Liver (tissue), 8 donors: ENCODE measurements at regions not wholly inside any gene's neighbourhood (a gene's known extent, or its start where the extent isn't known, plus 50 kb on each side); places are given as distances from the start of the nearest gene placed in this dataset.
"Not testable (repeated sequence)": the region's sequence is repeated elsewhere in the genome, so short reads cannot be mapped to it uniquely, and the experiment has no call there.

Experiments used
- DNase-seq: peaks from one replicate; pipeline ENCODE4 v3.0.0-alpha.2; 2017; ENCODE audit warnings: low spot score
- H3K27ac ChIP-seq, 2 donors: one replicate each; pipeline ENCODE4 v1.7.0; 2013; ENCODE audit warnings: inconsistent platforms in 2 of 2, low read length in 2 of 2, control low read depth in 1 of 2, low read depth in 1 of 2, mild to moderate bottlenecking in 1 of 2
- H3K27me3 ChIP-seq, 4 donors: one replicate each; pipeline versions ENCODE4 v1.6.1 to v1.7.0; 2013; ENCODE audit warnings: low read length in 3 of 4, inconsistent platforms in 1 of 4, mild to moderate bottlenecking in 1 of 4, moderate library complexity in 1 of 4; ENCODE audit not compliant: control insufficient read depth in 4 of 4, insufficient read depth in 4 of 4
- H3K36me3 ChIP-seq, 4 donors: one replicate each; pipeline versions ENCODE4 v1.6.1 to v1.7.0; 2013; ENCODE audit warnings: low read length in 3 of 4, mild to moderate bottlenecking in 3 of 4, low read depth in 1 of 4, moderate library complexity in 1 of 4; ENCODE audit not compliant: control insufficient read depth in 4 of 4, insufficient read depth in 3 of 4
- H3K4me1 ChIP-seq, 4 donors: one replicate each; pipeline versions ENCODE4 v1.6.1 to v1.7.0; 2013; ENCODE audit warnings: low read length in 3 of 4, mild to moderate bottlenecking in 3 of 4, moderate library complexity in 1 of 4; ENCODE audit not compliant: control insufficient read depth in 4 of 4, insufficient read depth in 4 of 4
- H3K4me3 ChIP-seq, 3 donors: one replicate each; pipeline versions ENCODE4 v1.6.1 to v1.7.0; 2013; ENCODE audit warnings: low read length in 3 of 3, control low read depth in 1 of 3, low read depth in 1 of 3, mild to moderate bottlenecking in 1 of 3
- H3K9ac ChIP-seq, 2 donors: one replicate each; pipeline ENCODE4 v1.7.0; 2013; ENCODE audit warnings: low read length in 2 of 2, mild to moderate bottlenecking in 2 of 2, moderate library complexity in 2 of 2, control low read depth in 1 of 2, low read depth in 1 of 2
- H3K9me3 ChIP-seq, 4 donors: one replicate each; pipeline versions ENCODE4 v1.6.1 to v1.7.0; 2013; ENCODE audit warnings: low read length in 3 of 4; ENCODE audit not compliant: control insufficient read depth in 4 of 4
- ATF3 ChIP-seq: IDR thresholded peaks from 2 replicates; pipeline ENCODE4 v1.6.1; 2016; ENCODE audit warnings: antibody characterized with exemption
- CTCF ChIP-seq: fragments of 150-350 bp; IDR thresholded peaks from 2 replicates; pipeline ENCODE4 v1.5.1; 2017; ENCODE audit warnings: improper control_type of control experiment, low read depth, low read length; ENCODE audit not compliant: missing input control
- EGR1 ChIP-seq, 2 donors: IDR thresholded peaks; 2 replicates each; pipeline ENCODE4 v1.6.1; 2016 to 2018; ENCODE audit warnings: antibody characterized with exemption in 2 of 2, low read depth in 2 of 2
- FOXA1 ChIP-seq: IDR thresholded peaks from 2 replicates; pipeline ENCODE4 v1.6.1; 2016; ENCODE audit warnings: antibody characterized with exemption
- FOXA2 ChIP-seq: IDR thresholded peaks from 2 replicates; pipeline ENCODE4 v1.6.1; 2016; ENCODE audit warnings: antibody characterized with exemption
- HNF4A ChIP-seq, 2 donors: conservative IDR thresholded peaks; 2 replicates each; pipeline ENCODE4 v1.6.1; 2016; ENCODE audit warnings: antibody characterized with exemption in 2 of 2, mild to moderate bottlenecking in 2 of 2
- HNF4G ChIP-seq: IDR thresholded peaks from 2 replicates; pipeline ENCODE4 v1.6.1; 2016; ENCODE audit warnings: antibody characterized with exemption
- JUND ChIP-seq, 2 donors: IDR thresholded peaks; 2 replicates each; pipeline ENCODE4 v1.6.1; 2016; ENCODE audit warnings: antibody characterized with exemption in 2 of 2
- MAX ChIP-seq: IDR thresholded peaks from 2 replicates; pipeline ENCODE4 v1.6.1; 2016; ENCODE audit warnings: antibody characterized with exemption
- REST ChIP-seq: IDR thresholded peaks from 2 replicates; pipeline ENCODE4 v1.6.1; 2016; ENCODE audit warnings: antibody characterized with exemption, mild to moderate bottlenecking
- RXRA ChIP-seq, 2 donors: IDR thresholded peaks; 2 replicates each; pipeline ENCODE4 v1.6.1; 2017 to 2018; ENCODE audit warnings: antibody characterized with exemption in 2 of 2, mild to moderate bottlenecking in 1 of 2
- SP1 ChIP-seq: IDR thresholded peaks from 2 replicates; pipeline ENCODE4 v1.6.1; 2018; ENCODE audit warnings: antibody characterized with exemption, mild to moderate bottlenecking
- TAF1 ChIP-seq: conservative IDR thresholded peaks from 2 replicates; pipeline ENCODE4 v1.6.1; 2016; ENCODE audit warnings: antibody characterized with exemption, mild to moderate bottlenecking
- ZBTB33 ChIP-seq: IDR thresholded peaks from 2 replicates; pipeline ENCODE4 v1.6.1; 2016; ENCODE audit warnings: antibody characterized with exemption
- WGBS: extraction: QIAGEN DNeasy Blood & Tissue Kit; methylation state at CpG from one replicate; pipeline ENCODE4 v1.1.7; 2013; 5-methylcytosine and 5-hydroxymethylcytosine counted together
- donor health status: healthy.
- donor health status: healthy.
- donor health status: healthy.
- donor health status: healthy.
- donor health status: healthy.

GRCh38 chr18:30682672-30683071, 359.9 kb downstream of the DSC3 start (continued):
- TF ChIP-seq ZBTB33: no peak

GRCh38 chr18:30679285-30679930, 363.1 kb downstream of the DSC3 start:
- Histone ChIP-seq H3K9ac (no peak overlapping the region), H3K36me3 (no peaks in the 10 kb centered on the region), H3K9me3 (no peaks in the 10 kb centered on the region), H3K4me1 (no peaks in the 10 kb centered on the region), H3K27me3 (no peaks in the 10 kb centered on the region), H3K4me3 (no peak overlapping the region), H3K27ac (no peak overlapping the region)
- 58% methylated on average over 5 of the region's 5 CpGs for WGBS
- TF ChIP-seq HNF4A (conservative IDR thresholded peaks at IDR 0.05): no peak
- no peak for TF ChIP-seq TAF1
- TF ChIP-seq MAX: no peak
- TF ChIP-seq ATF3: no peak
- no peak for DNase-seq

- not testable (repeated sequence) for DNase-seq, H3K9me3 ChIP-seq, H3K36me3 ChIP-seq, H3K4me3 ChIP-seq, H3K27me3 ChIP-seq, H3K4me1 ChIP-seq, H3K27ac ChIP-seq, H3K9ac ChIP-seq
- WGBS: 79% methylated on average over 5 of the region's 5 CpGs
These were observed 364.7 kb downstream of the DSC3 start for GRCh38 chr18:30677813-30678212.

GRCh38 chr18:30676053-30676480, 366.5 kb downstream of the DSC3 start:
- no peak overlapping the region for H3K27ac ChIP-seq
- no peaks in the 10 kb centered on the region for H3K4me1 ChIP-seq
- no peaks in the 10 kb centered on the region for H3K9me3 ChIP-seq
- DNase-seq: no peak
- TF ChIP-seq ATF3 (no peak), MAX (no peak), EGR1 (IDR thresholded peaks at IDR 0.05; ENCODE audit: low read depth in 2 of 2) (no peak), TAF1 (no peak), FOXA2 (no peak), CTCF (no peak), REST (no peak), ZBTB33 (no peak), JUND (IDR thresholded peaks at IDR 0.05) (no peak), RXRA (IDR thresholded peaks at IDR 0.05) (no peak), SP1 (no peak), HNF4A (conservative IDR thresholded peaks at IDR 0.05) (no peak), FOXA1 (no peak), HNF4G (no peak)
- H3K9ac ChIP-seq: no peak overlapping the region
- no peaks in the 10 kb centered on the region for H3K36me3 ChIP-seq
- 14% methylated on average over 4 of the region's 4 CpGs for WGBS
- no peaks in the 10 kb centered on the region for H3K27me3 ChIP-seq
- H3K4me3 ChIP-seq: no peak overlapping the region
